GM12878 (cell line): ENCODE measurements at regions not wholly inside any gene's neighbourhood (a gene's known extent, or its start where the extent isn't known, plus 50 kb on each side); places are given as distances from the start of the nearest gene placed in this dataset.

Source experiments
- ATAC-seq: fragments of 200-7000 bp; cut with Tn5 transposase; 3 replicates; pipeline ENCODE4 v1.9.1; 2020; ENCODE audit warnings: mild to moderate bottlenecking, moderate library complexity
- BruUV-seq: library from RNA; stranded (reverse); fragments of 400-500 nt; replicated peaks from 2 replicates; lab custom pipeline; 2021; lab: Mats Ljungman, UMichigan
- CTCF ChIA-PET: fragments of 300-600 bp; sonication (Branson Sonifier 250); formaldehyde crosslinking; extraction: SDS; loops from one replicate; lab custom pipeline; 2021; ENCODE audit warnings: inconsistent platforms; lab: Yijun Ruan, JAX
- POLR2A ChIA-PET: fragments of 350-600 bp; formaldehyde crosslinking; extraction: SDS; loops from one replicate; lab custom pipeline; 2021; ENCODE audit warnings: inconsistent platforms; lab: Charles Lee
- RAD21 ChIA-PET: fragments of 300-600 bp; sonication (Branson Sonifier 250); formaldehyde crosslinking; loops from one replicate; lab custom pipeline; 2023; ENCODE audit warnings: antibody characterized with exemption; ENCODE audit not compliant: unreplicated experiment; lab: Charles Lee
- SMC1A ChIA-PET: fragments of 300-600 bp; sonication (Branson Sonifier 250); formaldehyde crosslinking; loops from one replicate; lab custom pipeline; 2023; ENCODE audit not compliant: unreplicated experiment, uncharacterized antibody; lab: Charles Lee
- DNase-seq: peaks from one replicate; pipeline ENCODE4 v3.0.0-alpha.2; 2011; ENCODE audit warnings: low read depth, low spot score
- FAIRE-seq: peaks from 3 replicates; lab custom pipeline; 2011; peaks lifted over from hg19 to GRCh38; lab: Jason Lieb, UNC
- H2AFZ ChIP-seq: 2 replicates; pipeline ENCODE4 v1.6.0; 2011; ENCODE audit warnings: low read depth, low read length, control low read depth; ENCODE audit not compliant: control insufficient read depth
- H3K27ac ChIP-seq: 2 replicates; pipeline ENCODE4 v1.5.1; 2011; ENCODE audit warnings: control low read depth; ENCODE audit not compliant: control insufficient read depth, insufficient read depth
- H3K27me3 ChIP-seq, 2 experiments: replicated peaks in 1 of 2; 2 replicates each; pipeline versions ENCODE4 v1.6.0 to v1.6.1; 2011; ENCODE audit warnings: low read length in 1 of 2; ENCODE audit not compliant: control insufficient read depth in 2 of 2, insufficient read depth in 2 of 2
- H3K36me3 ChIP-seq, 2 experiments: 2 replicates each; pipeline ENCODE4 v1.5.1; 2011; ENCODE audit warnings: low read length in 1 of 2; ENCODE audit not compliant: control insufficient read depth in 2 of 2, insufficient read depth in 2 of 2
- H3K4me1 ChIP-seq: 2 replicates; pipeline ENCODE4 v1.6.1; 2011; ENCODE audit warnings: mild to moderate bottlenecking, low read length, moderate library complexity, mixed read lengths; ENCODE audit not compliant: control insufficient read depth, insufficient read depth
- H3K4me2 ChIP-seq: 2 replicates; pipeline ENCODE4 v1.6.0; 2011; ENCODE audit warnings: control low read depth; ENCODE audit not compliant: control insufficient read depth, insufficient read depth
- H3K4me3 ChIP-seq: fragments of 200-600 bp; sonication (generic); 2 replicates; pipeline ENCODE4 v1.5.1; 2016
- H3K79me2 ChIP-seq: 2 replicates; pipeline ENCODE4 v1.6.0; 2011; ENCODE audit warnings: low read length; ENCODE audit not compliant: control insufficient read depth, insufficient read depth
- H3K9ac ChIP-seq: 2 replicates; pipeline ENCODE4 v1.8.0; 2011; ENCODE audit warnings: low read length, control low read depth, mixed read lengths; ENCODE audit not compliant: control insufficient read depth, insufficient read depth
- H3K9me3 ChIP-seq: replicated peaks from 3 replicates; pipeline ENCODE4 v1.5.1; 2011; ENCODE audit warnings: mild to moderate bottlenecking, low read length; ENCODE audit not compliant: control insufficient read depth, insufficient read depth
- H4K20me1 ChIP-seq: 2 replicates; pipeline ENCODE4 v1.6.0; 2011; ENCODE audit not compliant: control insufficient read depth, insufficient read depth
- POLR2AphosphoS5 ChIP-seq: IDR thresholded peaks from 2 replicates; pipeline ENCODE4 v1.6.1; 2011; ENCODE audit warnings: mild to moderate bottlenecking, low read length, inconsistent platforms
- TARDBP ChIP-seq: IDR thresholded peaks from 2 replicates; pipeline ENCODE4 v1.6.1; 2016; ENCODE audit warnings: borderline replicate concordance
- ZNF384 ChIP-seq: IDR thresholded peaks from 2 replicates; pipeline ENCODE4 v1.6.1; 2012; ENCODE audit warnings: low read depth, mild to moderate bottlenecking, low read length, improper control_type of control experiment, borderline replicate concordance
- WGBS: methylation state at CpG from one replicate; pipeline ENCODE4 v1.1.6; 2016; ENCODE audit warnings: low lambda C conversion rate; ENCODE audit not compliant: insufficient replicate concordance, insufficient coverage; ENCODE audit errors: missing lambda C conversion rate; 5-methylcytosine and 5-hydroxymethylcytosine counted together
- in situ Hi-C: fragments of 300-500 bp; cut with MboI; formaldehyde crosslinking; loops from 9 replicates; pipeline ENCODE4 v1.14.3; 2018; ENCODE audit warnings: mixed read lengths
- intact Hi-C: fragments of 100-400 bp; cut with micrococcal nuclease; formaldehyde crosslinking; loops from one replicate; pipeline ENCODE4 v1.14.2; 2022; ENCODE audit not compliant: unreplicated experiment
- TF ChIP-seq, protein P1 (sequence below): fragments of 150-350 bp; IDR thresholded peaks from 2 replicates; pipeline ENCODE4 v1.6.1; 2014; ENCODE audit warnings: mild to moderate bottlenecking, low read depth, low read length
- TF ChIP-seq, protein P2 (sequence below): IDR thresholded peaks from 2 replicates; pipeline ENCODE4 v1.6.1; 2011; ENCODE audit warnings: mild to moderate bottlenecking, low read depth, low read length, moderate library complexity; ENCODE audit not compliant: insufficient replicate concordance
- TF ChIP-seq, protein P3 (sequence below): fragments of 450-650 bp; conservative IDR thresholded peaks from 2 replicates; pipeline ENCODE4 v1.6.1; 2017; ENCODE audit warnings: mild to moderate bottlenecking, moderate library complexity
- TF ChIP-seq, protein P4 (sequence below): fragments of 450-650 bp; IDR thresholded peaks from 2 replicates; pipeline ENCODE4 v1.6.1; 2016; ENCODE audit warnings: mild to moderate bottlenecking

DNA sequence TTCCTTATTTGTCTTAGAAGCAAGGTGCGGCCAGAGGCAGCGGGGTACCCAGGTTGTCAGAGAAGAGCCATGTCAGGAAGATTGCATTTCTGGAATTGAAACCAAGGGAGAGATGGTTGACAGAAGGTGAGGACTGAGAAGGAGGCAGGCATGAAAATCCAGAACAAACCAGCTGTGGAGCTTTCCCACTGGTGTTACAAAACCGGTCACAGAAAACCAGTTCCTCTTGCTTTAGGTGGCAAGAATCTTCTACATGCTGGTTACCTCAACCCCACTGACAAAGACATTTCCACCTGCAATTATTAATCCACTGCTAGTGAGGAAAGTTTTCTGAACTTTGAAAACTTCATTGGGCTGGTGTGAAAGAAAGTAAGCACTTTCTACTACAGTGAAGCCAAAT is 64.0 kb upstream of the MED4 start:
- in situ Hi-C loops: no loop called here
- no peak overlapping the region for H3K9ac ChIP-seq
- ATAC-seq (no peak), DNase-seq (no peak), FAIRE-seq (no peak)
- POLR2A ChIA-PET: no interaction called here
- TF ChIP-seq TARDBP: no peak
- TF ChIP-seq POLR2AphosphoS5: no peak
- TF ChIP-seq, protein P1, sequence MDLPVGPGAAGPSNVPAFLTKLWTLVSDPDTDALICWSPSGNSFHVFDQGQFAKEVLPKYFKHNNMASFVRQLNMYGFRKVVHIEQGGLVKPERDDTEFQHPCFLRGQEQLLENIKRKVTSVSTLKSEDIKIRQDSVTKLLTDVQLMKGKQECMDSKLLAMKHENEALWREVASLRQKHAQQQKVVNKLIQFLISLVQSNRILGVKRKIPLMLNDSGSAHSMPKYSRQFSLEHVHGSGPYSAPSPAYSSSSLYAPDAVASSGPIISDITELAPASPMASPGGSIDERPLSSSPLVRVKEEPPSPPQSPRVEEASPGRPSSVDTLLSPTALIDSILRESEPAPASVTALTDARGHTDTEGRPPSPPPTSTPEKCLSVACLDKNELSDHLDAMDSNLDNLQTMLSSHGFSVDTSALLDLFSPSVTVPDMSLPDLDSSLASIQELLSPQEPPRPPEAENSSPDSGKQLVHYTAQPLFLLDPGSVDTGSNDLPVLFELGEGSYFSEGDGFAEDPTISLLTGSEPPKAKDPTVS: no peak
- intact Hi-C loops: no loop called here
- CTCF ChIA-PET: interaction anchor here (0.9 kb wide), 1 partner anchor 421 kb away, joined by 3 read pairs; no protein-coding TSS in a partner anchor
- H3K4me2 ChIP-seq: no peak overlapping the region
- SMC1A ChIA-PET: no interaction called here
- RAD21 ChIA-PET: no interaction called here
- WGBS: 97% methylated on average over 3 of the region's 3 CpGs
- no peaks in the 10 kb centered on the region for H3K36me3 ChIP-seq
- no peaks in the 10 kb centered on the region for H3K79me2 ChIP-seq
- H3K4me1 ChIP-seq: peaks cover 9% of the 10 kb centered on the region
- no peaks in the 10 kb centered on the region; the same call in 2 of the 3 replicates for H3K9me3 ChIP-seq
- no peaks in the 10 kb centered on the region for H3K27me3 ChIP-seq
- H3K27ac ChIP-seq: no peak overlapping the region
- H4K20me1 ChIP-seq: no peaks in the 10 kb centered on the region
- BruUV-seq: no TSS peak
- no peak overlapping the region for H3K4me3 ChIP-seq
- no peak overlapping the region for H2AFZ ChIP-seq

DNA sequence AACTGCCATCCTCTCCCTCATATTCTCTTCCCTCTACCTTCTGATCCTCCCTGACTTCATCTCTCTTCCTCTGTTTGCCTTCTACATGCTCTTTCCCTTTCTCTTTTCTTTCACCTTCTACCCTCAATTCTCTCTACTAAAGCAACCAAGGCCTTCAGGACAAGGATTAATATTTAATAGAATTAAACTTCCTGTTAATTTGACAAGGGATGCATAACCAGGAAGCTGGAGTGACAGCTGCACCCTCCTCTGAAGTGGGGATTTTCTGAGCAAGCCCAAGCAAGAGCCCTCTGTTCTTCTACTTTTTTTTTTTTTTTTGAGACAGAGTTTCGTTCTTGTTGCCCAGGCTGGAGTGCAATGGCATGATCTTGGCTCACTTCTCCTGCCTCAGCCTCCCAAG is 63.4 kb upstream of the MED4 start:
- H3K27me3 ChIP-seq: no peaks in the 10 kb centered on the region
- peaks cover 9% of the 10 kb centered on the region for H3K4me1 ChIP-seq
- ChIA-PET CTCF (interaction anchor here (0.9 kb wide), 1 partner anchor 422 kb away, joined by 3 read pairs; no protein-coding TSS in a partner anchor), SMC1A (interaction anchor here (0.6 kb wide), 1 partner anchor 9 kb away, joined by 4 read pairs; no protein-coding TSS in a partner anchor), POLR2A (no interaction called here), RAD21 (no interaction called here)
- TF ChIP-seq, protein P2, sequence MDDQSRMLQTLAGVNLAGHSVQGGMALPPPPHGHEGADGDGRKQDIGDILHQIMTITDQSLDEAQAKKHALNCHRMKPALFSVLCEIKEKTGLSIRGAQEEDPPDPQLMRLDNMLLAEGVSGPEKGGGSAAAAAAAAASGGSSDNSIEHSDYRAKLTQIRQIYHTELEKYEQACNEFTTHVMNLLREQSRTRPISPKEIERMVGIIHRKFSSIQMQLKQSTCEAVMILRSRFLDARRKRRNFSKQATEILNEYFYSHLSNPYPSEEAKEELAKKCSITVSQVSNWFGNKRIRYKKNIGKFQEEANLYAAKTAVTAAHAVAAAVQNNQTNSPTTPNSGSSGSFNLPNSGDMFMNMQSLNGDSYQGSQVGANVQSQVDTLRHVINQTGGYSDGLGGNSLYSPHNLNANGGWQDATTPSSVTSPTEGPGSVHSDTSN: peak; percentile 11
- TF ChIP-seq, protein P3, sequence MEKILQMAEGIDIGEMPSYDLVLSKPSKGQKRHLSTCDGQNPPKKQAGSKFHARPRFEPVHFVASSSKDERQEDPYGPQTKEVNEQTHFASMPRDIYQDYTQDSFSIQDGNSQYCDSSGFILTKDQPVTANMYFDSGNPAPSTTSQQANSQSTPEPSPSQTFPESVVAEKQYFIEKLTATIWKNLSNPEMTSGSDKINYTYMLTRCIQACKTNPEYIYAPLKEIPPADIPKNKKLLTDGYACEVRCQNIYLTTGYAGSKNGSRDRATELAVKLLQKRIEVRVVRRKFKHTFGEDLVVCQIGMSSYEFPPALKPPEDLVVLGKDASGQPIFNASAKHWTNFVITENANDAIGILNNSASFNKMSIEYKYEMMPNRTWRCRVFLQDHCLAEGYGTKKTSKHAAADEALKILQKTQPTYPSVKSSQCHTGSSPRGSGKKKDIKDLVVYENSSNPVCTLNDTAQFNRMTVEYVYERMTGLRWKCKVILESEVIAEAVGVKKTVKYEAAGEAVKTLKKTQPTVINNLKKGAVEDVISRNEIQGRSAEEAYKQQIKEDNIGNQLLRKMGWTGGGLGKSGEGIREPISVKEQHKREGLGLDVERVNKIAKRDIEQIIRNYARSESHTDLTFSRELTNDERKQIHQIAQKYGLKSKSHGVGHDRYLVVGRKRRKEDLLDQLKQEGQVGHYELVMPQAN: no peak
- TF ChIP-seq, protein P4, sequence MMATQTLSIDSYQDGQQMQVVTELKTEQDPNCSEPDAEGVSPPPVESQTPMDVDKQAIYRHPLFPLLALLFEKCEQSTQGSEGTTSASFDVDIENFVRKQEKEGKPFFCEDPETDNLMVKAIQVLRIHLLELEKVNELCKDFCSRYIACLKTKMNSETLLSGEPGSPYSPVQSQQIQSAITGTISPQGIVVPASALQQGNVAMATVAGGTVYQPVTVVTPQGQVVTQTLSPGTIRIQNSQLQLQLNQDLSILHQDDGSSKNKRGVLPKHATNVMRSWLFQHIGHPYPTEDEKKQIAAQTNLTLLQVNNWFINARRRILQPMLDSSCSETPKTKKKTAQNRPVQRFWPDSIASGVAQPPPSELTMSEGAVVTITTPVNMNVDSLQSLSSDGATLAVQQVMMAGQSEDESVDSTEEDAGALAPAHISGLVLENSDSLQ: peak; percentile 80
- TF ChIP-seq ZNF384: peak; percentile 27; the same call in 1 of the 2 replicates
- BruUV-seq: no TSS peak
- H3K4me2 ChIP-seq: no peak overlapping the region
- no peak overlapping the region; the same call in 1 of the 2 replicates for H3K27ac ChIP-seq
- no peaks in the 10 kb centered on the region for H3K36me3 ChIP-seq
- no peaks in the 10 kb centered on the region; the same call in 2 of the 3 replicates for H3K9me3 ChIP-seq
- H3K79me2 ChIP-seq: no peaks in the 10 kb centered on the region
- no peak overlapping the region for H3K4me3 ChIP-seq
- intact Hi-C loops (no loop called here), in situ Hi-C loops (no loop called here)
- FAIRE-seq: no peak
- peak overlapping the region; percentile 18; the same call in 1 of the 2 replicates for H2AFZ ChIP-seq
- H3K9ac ChIP-seq: no peak overlapping the region
- no CpG with 5 or more reads among the region's 1 CpG for WGBS
- peak; percentile 30 for DNase-seq
- H4K20me1 ChIP-seq: no peaks in the 10 kb centered on the region
- peak; percentile 65 for ATAC-seq
